Esophagus muscularis mucosa (tissue), 3 donors: ENCODE measurements at regions not wholly inside any gene's neighbourhood (a gene's known extent, or its start where the extent isn't known, plus 50 kb on each side); places are given as distances from the start of the nearest gene placed in this dataset.

Experiments
- CTCF ChIP-seq, 3 experiments: fragments of 200-600 bp in 2 of 3; fragments of 450-650 bp in 1 of 3; sonication (generic) in 2 of 3; IDR thresholded peaks; one replicate each; pipeline ENCODE4 v1.5.1; 2017 to 2019; ENCODE audit warnings: antibody characterized with exemption in 3 of 3, mild to moderate bottlenecking in 2 of 3, moderate library complexity in 1 of 3
- EP300 ChIP-seq: sonication (generic); formaldehyde crosslinking; IDR thresholded peaks from one replicate; pipeline ENCODE4 v1.6.1; 2017; ENCODE audit warnings: antibody characterized with exemption

GRCh38 chr10:129375171-129375570 lies 91.9 kb upstream of the MGMT start:
- TF ChIP-seq EP300 (no peak), CTCF (IDR thresholded peaks at IDR 0.05) (no peak)
